ENCODE measurements at regions not wholly inside any gene's neighbourhood (a gene's known extent, or its start where the extent isn't known, plus 50 kb on each side); places are given as distances from the start of the nearest gene placed in this dataset.

GRCh38 chr4:152109531-152110509 lies 349.0 kb upstream of the GATB start:
- no peak for DNase-seq

GRCh38 chr4:152107736-152108500 lies 347.1 kb upstream of the GATB start:
- no peak for DNase-seq

GRCh38 chr4:152106781-152107321 lies 346.0 kb upstream of the GATB start:
- no peak for DNase-seq

- DNase-seq, result no peak
These were observed 345.4 kb upstream of the GATB start for GRCh38 chr4:152106113-152106763.

- DNase-seq, result no peak
These were observed 344.1 kb upstream of the GATB start for GRCh38 chr4:152104901-152105357.

GRCh38 chr4:152104356-152104755 lies 343.5 kb upstream of the GATB start:
- no peak for DNase-seq

GRCh38 chr4:152103181-152103901 lies 342.5 kb upstream of the GATB start:
- no peak for DNase-seq

GRCh38 chr4:152102436-152103000 lies 341.7 kb upstream of the GATB start:
- DNase-seq, result no peak

GRCh38 chr4:152101556-152102435 lies 341.0 kb upstream of the GATB start:
- DNase-seq, result no peak

GRCh38 chr4:152100379-152101201 lies 339.8 kb upstream of the GATB start:
- peak; percentile 43 for DNase-seq

GRCh38 chr4:152099981-152100378 lies 339.2 kb upstream of the GATB start:
- DNase-seq, result no peak

- DNase-seq, result no peak
These were observed 338.7 kb upstream of the GATB start for GRCh38 chr4:152099555-152099954.

GRCh38 chr4:152099061-152099425 lies 338.2 kb upstream of the GATB start:
- no peak for DNase-seq

- DNase-seq, result no peak
These were observed 337.7 kb upstream of the GATB start for GRCh38 chr4:152098365-152099060.

GRCh38 chr4:152097371-152097770 lies 336.6 kb upstream of the GATB start:
- DNase-seq, result no peak

- no peak for DNase-seq
These were observed 334.9 kb upstream of the GATB start for GRCh38 chr4:152095701-152096070.

GRCh38 chr4:152094970-152095700 lies 334.3 kb upstream of the GATB start:
- no peak for DNase-seq

GRCh38 chr4:152091405-152091804 lies 330.6 kb upstream of the GATB start:
- no peak for DNase-seq

GRCh38 chr4:152090543-152090942 lies 329.7 kb upstream of the GATB start:
- DNase-seq, result no peak
